Cardiac septum (tissue), 1 donor: ENCODE measurements at regions not wholly inside any gene's neighbourhood (a gene's known extent, or its start where the extent isn't known, plus 50 kb on each side); places are given as distances from the start of the nearest gene placed in this dataset.
"Not testable (repeated sequence)": the region's sequence is repeated elsewhere in the genome, so short reads cannot be mapped to it uniquely, and the experiment has no call there.

ENCODE experiments used
- DNase-seq: peaks from one replicate; pipeline ENCODE4 v3.0.0-alpha.2; 2020; ENCODE audit warnings: low spot score
- intact Hi-C: fragments of 100-400 bp; cut with DNase I; formaldehyde crosslinking; loops from one replicate; pipeline ENCODE4 v1.14.0; 2022
- donor health status: DM: no; HTN: no; CAD: no.

DNA sequence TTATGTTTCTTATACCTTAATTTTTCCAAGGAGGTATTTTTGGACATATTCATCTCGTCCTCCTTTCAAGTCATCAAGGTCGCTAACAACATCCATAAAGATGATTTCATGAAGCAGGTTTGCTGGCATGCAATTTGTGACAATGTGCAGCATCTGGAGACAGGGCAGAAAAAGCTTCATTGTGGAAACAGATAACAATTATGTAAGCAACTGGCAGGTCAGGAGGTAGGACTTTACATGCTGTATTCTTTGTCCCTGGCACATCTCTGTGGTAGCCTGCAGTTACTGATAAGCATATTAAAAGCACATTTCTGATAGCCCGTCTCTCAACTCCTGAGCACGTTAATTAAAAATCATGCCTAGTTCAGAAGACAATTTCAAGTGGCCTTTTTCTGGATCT lies 156.8 kb downstream of the LEPR start:
- intact Hi-C loops, result no loop called here

DNA sequence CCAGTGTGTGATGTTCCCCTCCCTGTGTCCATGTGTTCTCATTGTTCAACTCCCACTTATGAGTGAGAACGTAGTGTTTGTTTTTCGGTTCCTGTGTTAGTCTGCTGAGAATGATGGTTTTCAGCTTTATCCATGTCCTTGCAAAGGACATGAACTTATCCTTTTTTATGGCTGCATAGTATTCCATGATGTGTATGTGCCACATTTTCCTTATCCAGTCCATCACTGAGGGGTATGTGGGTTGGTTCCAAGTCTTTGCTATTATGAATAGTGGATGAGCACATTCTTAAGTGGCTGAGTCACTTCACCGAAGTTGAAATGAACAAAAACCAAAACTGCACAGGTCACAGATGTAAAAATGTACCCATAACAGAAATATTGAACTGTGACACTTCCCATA lies 157.5 kb downstream of the LEPR start:
- DNase-seq, intact Hi-C loops: not testable (repeated sequence)

More for the DNA sequence above, 156.8 kb downstream of the LEPR start:
- DNase-seq, result no peak

DNA sequence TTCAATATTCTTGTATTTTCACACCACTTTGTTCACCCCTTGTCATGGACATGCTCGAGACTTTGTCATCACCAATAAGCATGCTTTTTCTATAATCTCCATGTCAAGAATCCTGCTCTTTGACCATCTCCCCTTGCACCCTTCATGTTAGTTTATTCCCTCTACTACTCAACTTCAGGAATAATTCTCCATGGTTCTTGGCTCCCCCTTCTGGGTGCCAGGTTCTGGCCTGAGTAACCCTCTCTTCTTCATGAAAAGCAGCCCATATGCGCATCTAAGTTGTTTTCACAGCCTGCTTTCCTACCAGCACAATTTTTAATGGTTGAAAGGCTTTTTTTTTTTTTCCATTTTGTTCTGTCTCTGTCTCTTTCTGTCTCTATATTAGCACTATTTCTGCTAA lies 160.7 kb downstream of the LEPR start:
- intact Hi-C loops, result no loop called here
- DNase-seq, result no peak

DNA sequence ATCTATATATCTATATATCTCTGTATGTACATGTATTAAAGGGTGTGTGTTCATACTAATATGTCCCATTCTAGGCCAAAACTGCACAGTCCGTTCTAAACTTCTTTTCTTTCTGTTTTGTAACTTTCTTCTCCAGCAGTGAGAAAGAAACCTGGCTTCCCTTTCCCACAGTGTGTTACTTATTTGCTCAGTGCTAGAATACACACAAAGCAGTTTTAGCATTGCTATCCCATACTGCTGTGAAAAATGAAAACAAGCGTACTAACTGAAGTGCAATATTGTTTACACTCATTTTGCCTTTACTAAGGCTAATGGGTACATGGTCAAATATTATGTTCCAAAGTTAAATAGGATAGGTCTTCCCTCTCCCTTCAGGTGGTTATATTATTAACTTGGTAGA lies 163.9 kb downstream of the LEPR start:
- DNase-seq, result no peak
- intact Hi-C loops, result no loop called here

DNA sequence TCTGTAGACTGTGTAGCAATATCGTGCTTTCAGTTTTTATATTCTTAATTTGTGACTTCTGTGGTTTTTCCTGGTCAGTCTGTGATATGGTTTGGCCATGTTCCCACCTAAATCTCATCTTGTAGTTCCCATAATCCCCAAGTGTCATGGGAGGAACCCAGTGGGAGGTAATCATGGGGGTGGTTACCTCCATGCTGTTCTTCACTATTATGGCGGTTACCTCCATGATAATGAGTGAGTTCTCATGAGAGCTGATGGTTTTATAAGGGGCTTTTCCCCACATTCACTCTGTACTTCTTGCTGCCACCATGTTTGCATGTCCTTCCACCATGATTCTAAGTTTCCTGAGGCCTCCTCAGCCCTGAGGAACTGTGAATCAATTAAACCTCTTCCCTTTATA lies 169.8 kb downstream of the LEPR start:
- no peak for DNase-seq
- intact Hi-C loops, result no loop called here

DNA sequence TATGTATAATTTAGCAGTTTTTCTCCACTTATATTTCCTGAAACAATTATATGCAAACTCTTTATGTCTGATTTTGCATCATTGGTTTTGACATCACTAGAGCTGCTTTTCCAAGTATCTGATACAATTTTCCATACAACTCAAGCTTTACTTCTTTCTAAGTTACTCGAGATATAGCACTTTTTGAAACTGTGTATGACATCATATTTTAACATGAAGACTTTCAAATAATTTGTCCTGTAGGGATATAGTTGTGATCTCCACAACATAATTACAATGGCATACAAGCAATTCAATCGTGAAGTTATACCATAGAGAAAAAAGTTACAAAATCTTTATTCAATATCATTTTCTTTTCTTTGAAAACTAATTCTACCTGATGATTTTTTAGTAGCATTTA lies 173.0 kb downstream of the LEPR start:
- intact Hi-C loops, result no loop called here
- no peak for DNase-seq

DNA sequence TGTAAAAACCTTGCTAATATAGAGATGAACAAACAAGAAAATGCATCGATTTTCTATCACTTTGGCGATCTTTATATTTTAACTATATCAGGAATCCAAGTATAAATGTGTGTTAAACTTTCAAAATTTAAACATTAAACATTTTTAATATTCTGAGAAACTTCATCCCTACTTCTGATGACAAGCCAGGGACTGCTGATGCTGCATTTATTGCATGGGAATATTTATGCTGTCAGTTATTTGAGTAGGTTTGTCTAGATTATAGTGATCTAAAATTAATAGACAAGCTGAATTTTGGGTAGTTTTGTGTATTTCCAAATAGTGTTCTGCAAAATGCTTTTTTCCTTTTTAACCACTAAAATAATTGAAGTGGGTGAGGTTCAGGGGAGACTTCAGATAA lies 175.3 kb downstream of the LEPR start:
- intact Hi-C loops, result no loop called here
- no peak for DNase-seq

DNA sequence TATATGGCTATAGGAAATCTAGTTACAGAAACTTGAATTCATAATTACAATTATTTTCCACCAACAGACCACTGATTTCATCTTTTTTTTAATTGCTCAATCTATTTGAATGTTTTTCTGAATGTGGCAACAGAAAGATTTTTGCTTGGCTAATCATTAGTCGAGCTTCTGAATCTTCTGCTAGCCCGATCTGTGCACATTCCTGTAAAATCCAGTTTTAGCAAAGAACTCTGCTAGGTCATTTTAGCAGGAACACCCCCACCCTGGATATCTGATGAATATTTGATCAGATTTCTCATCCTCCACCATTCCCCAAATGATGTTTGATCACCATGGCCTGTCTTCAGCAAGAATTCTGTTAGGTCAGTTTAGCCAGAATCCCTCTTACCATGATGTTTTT lies 176.3 kb downstream of the LEPR start:
- no peak for DNase-seq
- intact Hi-C loops, result no loop called here

DNA sequence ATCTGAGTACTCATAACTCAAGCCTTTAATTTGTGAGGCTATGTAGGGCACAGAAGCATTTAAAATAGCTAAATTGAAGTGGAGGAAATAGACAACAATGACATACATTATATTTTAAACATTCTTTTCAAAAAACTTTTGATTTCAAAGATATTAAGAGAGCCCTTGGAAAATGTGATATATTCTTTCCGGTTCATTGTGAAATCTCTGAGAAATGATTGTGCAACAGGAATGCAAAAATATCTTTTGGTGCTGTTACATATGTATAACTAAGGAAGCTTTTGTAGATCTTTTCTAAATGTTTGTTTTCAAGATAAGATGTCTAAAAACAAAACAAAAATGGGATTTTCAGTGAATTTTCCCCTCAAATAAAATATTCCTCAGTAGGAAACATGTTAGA lies 185.2 kb downstream of the LEPR start:
- intact Hi-C loops, result no loop called here
- DNase-seq, result no peak

DNA sequence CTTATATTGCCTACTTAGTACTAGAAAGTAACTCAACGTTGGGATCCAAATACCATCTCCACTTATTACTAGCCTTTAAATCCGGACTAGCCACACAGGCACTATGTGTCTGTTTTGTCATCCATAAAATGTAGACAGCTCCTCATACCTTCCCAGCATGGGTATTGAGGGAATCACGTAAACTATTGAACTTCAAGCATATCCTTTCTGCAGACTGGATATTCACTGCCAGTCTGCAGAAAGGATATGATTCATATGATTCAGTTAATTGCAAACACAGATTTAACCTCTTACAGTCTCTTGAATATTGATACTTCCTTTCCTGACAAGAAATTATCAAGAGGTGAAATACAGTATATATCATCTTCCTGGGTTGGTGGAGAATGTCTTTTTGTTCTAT lies 186.0 kb downstream of the LEPR start:
- intact Hi-C loops, result no loop called here
- DNase-seq, result no peak

DNA sequence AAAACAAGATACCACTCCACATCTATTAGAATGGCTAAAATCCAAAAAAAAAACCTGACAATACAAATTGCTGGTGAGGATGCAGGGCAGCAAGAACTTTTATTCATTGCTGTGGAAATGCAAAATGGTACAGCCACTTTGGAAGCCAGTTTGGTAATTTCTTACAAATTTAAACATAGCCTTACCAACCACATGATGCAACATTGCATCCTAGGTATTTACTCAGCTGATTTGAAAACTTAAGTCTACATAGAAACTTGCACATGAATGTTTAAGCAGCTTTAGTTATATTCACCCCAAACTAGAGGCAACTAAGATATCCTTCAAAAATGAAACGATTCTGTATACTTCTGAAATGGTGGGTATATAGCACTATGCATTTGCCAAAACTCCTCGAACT lies 178.8 kb upstream of the PDE4B start:
- intact Hi-C loops, result no loop called here
- DNase-seq, result no peak

DNA sequence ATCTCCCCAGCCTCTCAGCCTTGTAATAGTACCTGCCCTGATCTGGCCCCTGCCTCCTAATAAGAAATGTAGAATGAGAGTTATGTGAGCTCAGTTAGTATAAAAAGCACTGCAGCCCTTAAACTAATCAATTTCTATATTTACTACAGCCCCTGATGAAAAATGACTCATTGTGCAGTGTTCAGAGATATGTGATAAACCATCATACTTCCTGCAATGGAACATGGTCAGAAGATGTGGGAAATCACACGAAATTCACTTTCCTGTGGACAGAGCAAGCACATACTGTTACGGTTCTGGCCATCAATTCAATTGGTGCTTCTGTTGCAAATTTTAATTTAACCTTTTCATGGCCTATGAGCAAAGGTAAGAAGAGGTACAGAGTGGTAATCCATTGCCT lies 176.8 kb upstream of the PDE4B start:
- DNase-seq, result no peak
- intact Hi-C loops, result no loop called here

DNA sequence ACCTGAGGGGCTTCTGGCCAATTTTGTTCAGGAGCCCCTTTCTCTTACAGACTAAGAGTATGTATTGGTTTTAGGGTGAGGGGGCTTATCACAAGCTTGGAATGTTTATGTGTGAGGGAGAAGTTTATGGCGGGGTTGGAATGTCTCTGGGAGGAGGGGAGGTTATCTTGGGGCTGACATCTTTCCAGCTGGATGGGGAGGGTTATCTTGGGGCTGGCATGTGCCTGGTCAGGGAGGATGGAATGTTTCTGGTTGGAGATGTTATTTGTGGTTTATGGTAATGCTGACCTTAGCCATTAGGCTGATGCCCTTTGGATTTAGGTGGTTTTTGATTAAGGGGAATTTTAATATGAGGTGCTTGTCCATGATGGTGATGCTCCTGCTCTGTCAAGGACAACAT lies 171.0 kb upstream of the PDE4B start:
- intact Hi-C loops, DNase-seq: not testable (repeated sequence)

DNA sequence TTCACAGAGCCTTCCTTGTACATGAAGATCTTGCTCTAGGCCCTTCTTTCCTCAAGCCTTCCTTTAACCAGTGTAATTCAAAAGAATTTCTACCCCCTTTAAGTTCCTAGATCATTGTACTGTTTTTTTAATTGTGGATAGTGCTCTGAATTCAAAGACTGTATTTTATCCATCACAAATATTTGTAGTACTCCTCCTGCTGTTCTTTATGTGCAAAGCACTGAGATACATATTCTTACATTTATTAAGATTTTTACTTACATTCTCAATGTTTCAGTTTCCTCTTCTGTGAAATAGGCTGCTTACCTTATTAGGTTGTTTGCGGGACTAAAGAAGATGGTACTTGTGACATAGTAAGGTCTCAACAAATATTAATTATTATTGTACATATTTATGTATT lies 168.8 kb upstream of the PDE4B start:
- intact Hi-C loops, result no loop called here
- DNase-seq, result no peak

DNA sequence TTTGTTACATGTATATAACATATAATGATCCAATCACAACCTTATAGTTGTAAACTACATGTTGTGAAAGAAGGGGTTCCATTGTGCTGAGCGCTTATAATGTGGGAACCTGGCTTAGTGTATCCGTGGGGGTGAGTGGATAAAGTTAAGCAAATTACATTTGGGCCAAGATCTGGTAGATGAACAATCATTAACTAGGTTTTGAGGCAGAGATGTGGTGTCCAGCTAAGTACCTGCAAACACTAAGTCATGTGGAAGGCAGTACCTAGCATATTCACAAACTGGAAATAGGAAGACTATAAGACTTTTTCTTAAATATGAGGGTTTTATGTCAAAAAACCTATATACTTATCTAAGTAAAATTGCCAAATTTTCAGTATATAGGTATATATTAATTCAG lies 167.2 kb upstream of the PDE4B start:
- intact Hi-C loops, result no loop called here
- DNase-seq, result no peak

DNA sequence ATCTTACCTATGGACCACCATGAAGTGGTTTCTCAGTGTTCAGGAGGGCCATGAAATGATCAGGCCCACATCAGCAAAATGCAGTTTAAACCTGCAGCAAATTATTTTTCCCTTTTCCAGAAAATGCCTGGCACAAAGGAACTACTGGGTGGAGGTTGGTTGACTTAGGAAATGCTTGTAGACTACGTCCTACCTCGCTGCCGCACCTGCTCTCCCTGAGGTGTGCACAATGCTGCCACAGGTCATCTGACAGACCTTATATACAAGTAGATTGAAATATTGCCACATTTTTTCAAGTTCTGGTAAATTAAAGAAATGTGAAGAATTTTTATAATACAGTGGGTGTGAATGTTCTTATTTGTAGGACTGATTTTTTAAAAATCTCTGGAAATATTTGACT lies 166.7 kb upstream of the PDE4B start:
- intact Hi-C loops, result no loop called here
- DNase-seq, result no peak

DNA sequence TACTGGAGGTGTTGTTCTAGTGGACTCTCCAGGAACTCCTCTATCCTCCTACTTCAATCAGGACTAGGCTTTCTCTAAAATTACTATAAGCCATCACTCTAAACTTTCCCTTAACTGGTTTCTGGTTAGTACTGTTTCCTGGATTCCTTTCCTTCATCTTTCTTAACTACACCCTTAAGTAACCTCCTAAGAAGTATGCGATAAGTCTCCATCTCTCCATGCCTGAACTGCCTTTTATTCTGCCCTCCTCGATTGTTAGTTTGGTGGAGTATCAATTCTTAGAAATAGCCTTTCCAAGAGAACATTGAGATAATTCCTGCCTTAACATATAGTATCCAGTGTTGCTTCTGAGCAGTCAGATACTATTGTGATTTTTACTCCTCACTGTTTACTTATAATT lies 162.9 kb upstream of the PDE4B start:
- intact Hi-C loops, result no loop called here
- DNase-seq, result no peak

DNA sequence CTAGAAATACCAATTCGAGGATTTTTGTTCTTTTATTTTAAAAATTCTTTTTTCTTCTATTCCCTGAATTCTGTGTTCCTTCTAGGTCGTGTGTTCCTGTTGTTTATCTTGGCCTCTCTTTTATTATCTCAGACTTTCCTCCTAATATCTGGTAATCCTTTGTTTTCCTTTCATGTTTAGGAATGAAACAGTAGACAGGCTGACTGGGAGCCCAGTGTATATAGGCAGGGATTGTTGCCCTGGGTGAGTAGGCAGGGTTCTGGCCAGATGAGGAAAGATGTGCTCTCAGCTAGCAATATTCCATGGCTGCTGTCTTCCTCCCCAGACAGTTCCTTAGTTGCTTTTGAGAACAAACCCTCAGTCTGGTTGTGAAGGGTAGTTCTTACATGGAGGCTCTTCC lies 161.8 kb upstream of the PDE4B start:
- DNase-seq, result no peak
- intact Hi-C loops, result no loop called here

DNA sequence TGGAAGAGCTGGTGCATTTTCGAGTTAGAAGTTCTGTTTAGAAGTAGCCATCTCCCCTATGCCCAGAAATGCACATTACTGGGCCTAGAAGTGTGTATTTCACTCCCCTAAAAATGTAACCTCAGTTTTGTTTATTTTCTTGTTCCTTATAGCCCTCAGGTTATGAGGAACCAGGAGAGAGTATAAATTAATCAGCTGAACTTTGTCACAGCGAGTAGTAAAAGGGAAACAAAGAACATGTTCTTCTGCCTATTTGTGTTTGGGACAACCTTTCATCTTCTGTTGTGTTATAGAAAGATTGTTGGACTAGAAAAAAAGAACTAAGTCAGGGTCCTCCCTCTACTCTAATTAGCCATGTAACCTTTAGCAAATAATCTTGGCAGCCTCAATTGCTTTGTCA lies 160.5 kb upstream of the PDE4B start:
- intact Hi-C loops, result no loop called here
- DNase-seq, result no peak

DNA sequence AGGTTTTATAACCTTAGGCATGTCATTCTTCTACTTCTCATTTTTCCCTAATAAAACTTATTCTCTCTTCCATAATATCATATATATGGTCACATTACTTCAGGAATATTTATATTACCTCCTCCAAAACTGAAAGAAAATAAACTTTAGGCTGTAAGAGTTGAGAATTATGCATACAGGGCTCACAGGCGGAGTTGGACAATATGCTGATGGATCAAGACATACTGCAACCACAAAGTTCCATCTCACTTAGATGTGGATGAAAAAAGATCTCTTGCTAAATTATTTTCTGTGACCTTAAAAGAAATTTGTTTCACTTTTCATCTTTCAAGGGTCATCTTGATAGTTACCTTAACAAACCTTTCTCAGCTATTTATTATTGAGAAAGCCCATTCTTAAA lies 152.6 kb upstream of the PDE4B start:
- DNase-seq, result no peak
- intact Hi-C loops, result no loop called here

DNA sequence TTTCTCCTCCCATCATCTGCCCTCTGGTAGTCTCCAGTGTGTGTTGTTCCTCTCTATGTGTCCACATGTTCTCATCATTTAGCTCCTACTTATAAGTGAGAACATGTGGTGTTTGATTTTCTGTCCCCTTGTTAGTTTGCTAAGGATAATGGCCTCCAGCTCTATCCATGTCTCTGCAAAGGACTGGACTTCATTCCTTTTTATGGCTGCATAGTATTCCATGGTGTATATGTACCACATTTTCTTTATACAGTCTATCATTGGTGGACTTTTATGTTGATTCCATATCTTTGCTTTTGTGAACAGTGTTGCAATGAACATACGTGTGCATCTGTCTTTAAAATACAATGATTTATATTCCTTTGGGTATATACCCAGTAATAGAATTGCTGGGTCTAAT lies 143.5 kb upstream of the PDE4B start:
- DNase-seq, intact Hi-C loops: not testable (repeated sequence)

DNA sequence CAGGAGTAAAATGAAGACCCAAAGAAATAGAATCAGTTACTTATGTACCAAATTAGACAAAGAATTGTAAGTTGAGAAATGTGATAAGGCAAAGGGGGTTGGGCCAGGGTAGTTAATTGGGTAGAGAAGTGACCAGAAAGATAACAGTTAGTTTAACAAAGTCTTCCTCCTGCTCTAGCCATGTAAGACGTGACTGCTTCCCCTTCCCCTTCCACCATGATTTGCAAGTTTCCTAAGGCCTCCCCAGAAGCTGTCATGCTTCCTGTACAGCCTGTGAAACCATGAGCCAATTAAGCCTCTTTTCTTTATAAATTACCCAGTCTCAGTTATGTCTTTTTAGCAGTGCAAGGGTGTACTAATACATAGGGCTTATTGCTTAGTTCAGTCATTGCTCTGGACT lies 142.0 kb upstream of the PDE4B start:
- intact Hi-C loops, result no loop called here
- DNase-seq, result no peak

DNA sequence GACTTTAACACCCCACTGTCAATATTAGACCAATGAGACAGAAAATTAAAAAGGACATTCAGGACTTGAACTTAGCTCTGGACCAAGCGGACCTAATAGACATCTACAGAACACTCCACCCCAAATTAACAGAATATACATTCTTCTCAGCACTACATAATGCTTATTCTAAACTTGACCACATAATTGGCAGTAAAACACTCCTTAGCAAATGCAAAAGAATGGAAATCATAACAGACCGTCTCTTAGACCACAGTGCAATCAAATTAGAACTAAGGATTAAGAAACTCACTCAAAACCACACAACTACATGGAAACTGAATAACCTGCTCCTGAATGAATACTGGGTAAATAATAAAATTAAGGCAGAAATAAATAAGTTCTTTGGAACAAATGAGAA lies 138.2 kb upstream of the PDE4B start:
- DNase-seq, intact Hi-C loops: not testable (repeated sequence)
